SK-N-SH (cell line): ENCODE measurements at regions not wholly inside any gene's neighbourhood (a gene's known extent, or its start where the extent isn't known, plus 50 kb on each side); places are given as distances from the start of the nearest gene placed in this dataset.

Source experiments
- CTCF ChIA-PET: fragments of 300-600, 350-600 bp; formaldehyde crosslinking; extraction: SDS; loops from one replicate; lab custom pipeline; 2021; lab: Yijun Ruan, JAX
- POLR2A ChIA-PET: fragments of 350-600 bp; sonication (Branson Sonifier 250); formaldehyde crosslinking; extraction: SDS; loops from one replicate; lab custom pipeline; 2020; ENCODE audit warnings: antibody characterized with exemption, inconsistent platforms; lab: Yijun Ruan, JAX
- DNase-seq: peaks from one replicate; pipeline ENCODE4 v3.0.0; 2012
- H2AFZ ChIP-seq: fragments of 200-600 bp; sonication (generic); 2 replicates; pipeline ENCODE4 v1.8.1; 2016; ENCODE audit warnings: antibody characterized with exemption, mild to moderate bottlenecking, low read depth
- H3F3A ChIP-seq: fragments of 200-600 bp; sonication (generic); replicated peaks from 2 replicates; pipeline ENCODE3; 2016; ENCODE audit warnings: antibody characterized with exemption, mild to moderate bottlenecking; ENCODE audit not compliant: insufficient read depth
- H3K27ac ChIP-seq, 2 experiments: fragments of 200-500 bp in 1 of 2; fragments of 200-600 bp in 1 of 2; sonication (Bioruptor generic) in 1 of 2; sonication (generic), shearing (Covaris generic) in 1 of 2; 2 replicates each; pipeline versions ENCODE4 v1.5.1 to v1.6.1; 2014 to 2016; ENCODE audit warnings: low read depth in 2 of 2, inconsistent platforms in 1 of 2, low read length in 1 of 2, mild to moderate bottlenecking in 1 of 2, mixed read lengths in 1 of 2
- H3K27me3 ChIP-seq: fragments of 200-600 bp; sonication (generic), shearing (Covaris generic); 2 replicates; pipeline ENCODE4 v1.6.1; 2016; ENCODE audit warnings: mixed run types; ENCODE audit not compliant: insufficient read depth
- H3K36me3 ChIP-seq, 2 experiments: fragments of 200-500 bp in 1 of 2; fragments of 200-600 bp in 1 of 2; sonication (Bioruptor generic) in 1 of 2; sonication (generic) in 1 of 2; replicated peaks in 1 of 2; 2 replicates each; pipeline versions ENCODE3 to v1.5.1; 2014 to 2016; ENCODE audit warnings: low read length in 1 of 2, mild to moderate bottlenecking in 1 of 2; ENCODE audit not compliant: insufficient read depth in 2 of 2, control insufficient read depth in 1 of 2
- H3K4me1 ChIP-seq, 2 experiments: fragments of 200-500 bp in 1 of 2; fragments of 200-600 bp in 1 of 2; sonication (Bioruptor generic) in 1 of 2; sonication (generic), shearing (Covaris generic) in 1 of 2; 2 replicates each; pipeline versions ENCODE4 v1.5.1 to v1.6.1; 2014 to 2016; ENCODE audit warnings: low read depth in 1 of 2, low read length in 1 of 2, mixed run types in 1 of 2; ENCODE audit not compliant: insufficient read depth in 2 of 2, control insufficient read depth in 1 of 2
- H3K4me2 ChIP-seq: fragments of 200-600 bp; sonication (generic), shearing (Covaris generic); 2 replicates; pipeline ENCODE4 v1.6.1; 2017; ENCODE audit warnings: mixed run types
- H3K4me3 ChIP-seq, 2 experiments: fragments of 200-500 bp in 1 of 2; fragments of 200-600 bp in 1 of 2; sonication (Bioruptor generic) in 1 of 2; sonication (generic), shearing (Covaris generic) in 1 of 2; 2 replicates each; pipeline versions ENCODE4 v1.5.1 to v1.8.1; 2014 to 2016; ENCODE audit warnings: low read depth in 2 of 2, inconsistent platforms in 1 of 2, low read length in 1 of 2, mild to moderate bottlenecking in 1 of 2, mixed read lengths in 1 of 2, moderate library complexity in 1 of 2
- H3K79me2 ChIP-seq: fragments of 200-600 bp; sonication (generic); 2 replicates; pipeline ENCODE4 v1.8.1; 2017; ENCODE audit warnings: mild to moderate bottlenecking; ENCODE audit not compliant: insufficient read depth
- H3K9ac ChIP-seq: fragments of 200-600 bp; sonication (generic); 2 replicates; pipeline ENCODE4 v1.6.1; 2017; ENCODE audit warnings: mixed run types
- H3K9me2 ChIP-seq: fragments of 200-600 bp; sonication (generic); 2 replicates; pipeline ENCODE4 v1.6.1; 2017; ENCODE audit warnings: mixed run types
- H3K9me3 ChIP-seq: fragments of 200-600 bp; sonication (generic); 2 replicates; pipeline ENCODE4 v1.6.1; 2017; ENCODE audit warnings: mixed run types, mild to moderate bottlenecking, moderate library complexity
- H4K20me1 ChIP-seq: fragments of 200-600 bp; sonication (generic); 2 replicates; pipeline ENCODE4 v1.6.1; 2017; ENCODE audit warnings: mild to moderate bottlenecking, mixed run types; ENCODE audit not compliant: insufficient read depth
- CHD2 ChIP-seq: fragments of 150-350 bp; IDR thresholded peaks from 2 replicates; pipeline ENCODE4 v1.6.1; 2018; ENCODE audit warnings: low read length; ENCODE audit not compliant: partially characterized antibody
- ELF1 ChIP-seq: IDR thresholded peaks from 2 replicates; pipeline ENCODE4 v1.4.0; 2012
- EZH2phosphoT487 ChIP-seq: fragments of 200-600 bp; sonication (generic); IDR thresholded peaks from 2 replicates; pipeline ENCODE4 v1.6.1; 2017; ENCODE audit warnings: low read depth, mixed run types, mild to moderate bottlenecking, antibody characterized with exemption, moderate library complexity, borderline replicate concordance
- FOSL2 ChIP-seq: IDR thresholded peaks from 2 replicates; pipeline ENCODE4 v1.4.0; 2012; ENCODE audit warnings: low read depth, mild to moderate bottlenecking, moderate library complexity, borderline replicate concordance
- FOXJ3 ChIP-seq: sonication (generic); formaldehyde crosslinking; IDR thresholded peaks from 2 replicates; pipeline ENCODE4 v1.5.1; 2020; ENCODE audit warnings: mild to moderate bottlenecking, missing genetic modification reagents
- JUND ChIP-seq: IDR thresholded peaks from 2 replicates; pipeline ENCODE4 v1.4.0; 2012
- MEF2A ChIP-seq: IDR thresholded peaks from 2 replicates; pipeline ENCODE4 v1.4.0; 2012; ENCODE audit warnings: low read depth, borderline replicate concordance
- MXI1 ChIP-seq: IDR thresholded peaks from 2 replicates; pipeline ENCODE4 v1.6.1; 2012; ENCODE audit warnings: mild to moderate bottlenecking, low read depth, low read length, improper control_type of control experiment
- NFIC ChIP-seq: IDR thresholded peaks from 2 replicates; pipeline ENCODE4 v1.4.0; 2012; ENCODE audit warnings: borderline replicate concordance
- POLR2AphosphoS5 ChIP-seq: IDR thresholded peaks from 2 replicates; pipeline ENCODE4 v1.6.1; 2012; ENCODE audit warnings: low read depth, low read length
- RAD21 ChIP-seq: IDR thresholded peaks from 2 replicates; pipeline ENCODE4 v1.6.1; 2012; ENCODE audit warnings: mild to moderate bottlenecking, low read length
- RCOR1 ChIP-seq: fragments of 150-350 bp; IDR thresholded peaks from 2 replicates; pipeline ENCODE4 v1.6.1; 2017; ENCODE audit warnings: antibody characterized with exemption, low read length
- RFX5 ChIP-seq: IDR thresholded peaks from 2 replicates; pipeline ENCODE4 v1.6.1; 2012; ENCODE audit warnings: mild to moderate bottlenecking, improper control_type of control experiment, low read length
- RXRA ChIP-seq: IDR thresholded peaks from 2 replicates; pipeline ENCODE4 v1.4.0; 2012; ENCODE audit warnings: low read depth, mild to moderate bottlenecking, borderline replicate concordance
- TCF12 ChIP-seq: IDR thresholded peaks from 2 replicates; pipeline ENCODE4 v1.4.0; 2012
- YY1 ChIP-seq: IDR thresholded peaks from 2 replicates; pipeline ENCODE4 v1.4.0; 2012; ENCODE audit warnings: low read depth, mild to moderate bottlenecking
- WGBS: methylation state at CpG from one replicate; pipeline ENCODE4 v1.1.6; 2017; ENCODE audit warnings: low lambda C conversion rate; 5-methylcytosine and 5-hydroxymethylcytosine counted together
- TF ChIP-seq, protein P1 (sequence below): fragments of 200-600 bp; sonication (generic); IDR thresholded peaks from 2 replicates; pipeline ENCODE4 v1.6.1; 2017; ENCODE audit warnings: antibody characterized with exemption, mild to moderate bottlenecking, moderate library complexity
- TF ChIP-seq, protein P2 (sequence below): fragments of 150-350 bp; IDR thresholded peaks from 2 replicates; pipeline ENCODE4 v1.6.1; 2016; ENCODE audit warnings: mild to moderate bottlenecking, low read depth, low read length
- TF ChIP-seq, protein P3 (sequence below): IDR thresholded peaks from 2 replicates; pipeline ENCODE4 v1.4.0; 2012; ENCODE audit warnings: low read depth, borderline replicate concordance
- TF ChIP-seq, protein P4 (sequence below): IDR thresholded peaks from 2 replicates; pipeline ENCODE4; 2012
- TF ChIP-seq, protein P5 (sequence below): IDR thresholded peaks from 2 replicates; pipeline ENCODE4 v1.4.0; 2012; ENCODE audit warnings: low read depth

DNA sequence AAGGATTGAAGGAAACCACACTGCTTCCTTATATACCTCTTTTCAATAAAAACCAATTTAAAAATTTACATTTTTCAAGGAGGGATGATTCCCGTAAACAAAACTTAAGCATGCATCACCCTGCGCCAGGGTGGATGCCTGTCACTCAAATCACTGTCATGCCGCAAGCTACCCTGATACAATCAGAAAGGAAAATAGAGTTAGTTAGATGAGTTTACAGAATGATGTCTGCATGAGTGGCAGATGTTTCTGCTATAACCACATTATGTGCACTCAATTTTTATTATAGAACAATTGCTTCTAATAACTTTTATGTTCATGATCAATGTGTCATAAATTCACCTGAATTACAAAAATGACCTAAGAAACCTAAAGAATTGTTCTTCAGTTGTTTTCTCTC, 123.4 kb upstream of the ADGRL4 start (continued):
- TF ChIP-seq, protein P1, sequence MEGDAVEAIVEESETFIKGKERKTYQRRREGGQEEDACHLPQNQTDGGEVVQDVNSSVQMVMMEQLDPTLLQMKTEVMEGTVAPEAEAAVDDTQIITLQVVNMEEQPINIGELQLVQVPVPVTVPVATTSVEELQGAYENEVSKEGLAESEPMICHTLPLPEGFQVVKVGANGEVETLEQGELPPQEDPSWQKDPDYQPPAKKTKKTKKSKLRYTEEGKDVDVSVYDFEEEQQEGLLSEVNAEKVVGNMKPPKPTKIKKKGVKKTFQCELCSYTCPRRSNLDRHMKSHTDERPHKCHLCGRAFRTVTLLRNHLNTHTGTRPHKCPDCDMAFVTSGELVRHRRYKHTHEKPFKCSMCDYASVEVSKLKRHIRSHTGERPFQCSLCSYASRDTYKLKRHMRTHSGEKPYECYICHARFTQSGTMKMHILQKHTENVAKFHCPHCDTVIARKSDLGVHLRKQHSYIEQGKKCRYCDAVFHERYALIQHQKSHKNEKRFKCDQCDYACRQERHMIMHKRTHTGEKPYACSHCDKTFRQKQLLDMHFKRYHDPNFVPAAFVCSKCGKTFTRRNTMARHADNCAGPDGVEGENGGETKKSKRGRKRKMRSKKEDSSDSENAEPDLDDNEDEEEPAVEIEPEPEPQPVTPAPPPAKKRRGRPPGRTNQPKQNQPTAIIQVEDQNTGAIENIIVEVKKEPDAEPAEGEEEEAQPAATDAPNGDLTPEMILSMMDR, result no peak
- TF ChIP-seq MXI1 (peak; percentile 48; the same call in 1 of the 2 replicates), TCF12 (no peak), RXRA (no peak)
- TF ChIP-seq, protein P2, sequence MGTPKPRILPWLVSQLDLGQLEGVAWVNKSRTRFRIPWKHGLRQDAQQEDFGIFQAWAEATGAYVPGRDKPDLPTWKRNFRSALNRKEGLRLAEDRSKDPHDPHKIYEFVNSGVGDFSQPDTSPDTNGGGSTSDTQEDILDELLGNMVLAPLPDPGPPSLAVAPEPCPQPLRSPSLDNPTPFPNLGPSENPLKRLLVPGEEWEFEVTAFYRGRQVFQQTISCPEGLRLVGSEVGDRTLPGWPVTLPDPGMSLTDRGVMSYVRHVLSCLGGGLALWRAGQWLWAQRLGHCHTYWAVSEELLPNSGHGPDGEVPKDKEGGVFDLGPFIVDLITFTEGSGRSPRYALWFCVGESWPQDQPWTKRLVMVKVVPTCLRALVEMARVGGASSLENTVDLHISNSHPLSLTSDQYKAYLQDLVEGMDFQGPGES, result no peak

DNA sequence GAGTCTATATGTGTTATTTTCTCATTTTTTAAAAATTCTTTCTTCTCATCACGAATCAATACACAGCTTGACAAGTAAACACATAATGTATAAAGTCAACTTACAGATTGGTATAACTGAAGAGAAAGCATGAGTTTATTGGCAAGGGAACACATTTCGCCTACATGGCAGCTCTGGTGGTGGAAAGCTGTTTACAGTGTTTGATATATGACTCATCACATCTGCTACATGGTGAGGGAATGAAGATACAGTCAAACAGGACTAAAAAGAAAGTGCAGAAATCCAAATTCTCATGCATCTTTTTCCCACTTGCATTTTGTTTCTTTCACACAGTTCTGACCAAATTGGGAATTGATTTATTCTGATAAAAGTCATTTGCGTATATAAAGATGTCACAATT, 122.2 kb upstream of the ADGRL4 start:
- whole genome bisulfite sequencing, result 40% methylated on average over 3 of the region's 3 CpGs
- Histone ChIP-seq H3K36me3 (no peaks in the 10 kb centered on the region), H2AFZ (0 out of 2 replicates have a peak overlapping the region, but pooled peaks have one; percentile 42), H4K20me1 (no peaks in the 10 kb centered on the region), H3K4me3 (no peak overlapping the region), H3F3A (no peaks in the 10 kb centered on the region), H3K9ac (no peak overlapping the region), H3K9me2 (no peaks in the 10 kb centered on the region), H3K9me3 (no peaks in the 10 kb centered on the region), H3K79me2 (no peaks in the 10 kb centered on the region), H3K4me2 (peak overlapping the region; percentile 25; the same call in 1 of the 2 replicates), H3K27me3 (no peaks in the 10 kb centered on the region), H3K4me1 (peaks cover 0 to 13% of the 10 kb centered on the region in 2 experiments; a peak in 3 of 4 replicates), H3K27ac (peak overlapping the region; percentile 14 to 56; a peak in 3 of 4 replicates)
- TF ChIP-seq, protein P3, sequence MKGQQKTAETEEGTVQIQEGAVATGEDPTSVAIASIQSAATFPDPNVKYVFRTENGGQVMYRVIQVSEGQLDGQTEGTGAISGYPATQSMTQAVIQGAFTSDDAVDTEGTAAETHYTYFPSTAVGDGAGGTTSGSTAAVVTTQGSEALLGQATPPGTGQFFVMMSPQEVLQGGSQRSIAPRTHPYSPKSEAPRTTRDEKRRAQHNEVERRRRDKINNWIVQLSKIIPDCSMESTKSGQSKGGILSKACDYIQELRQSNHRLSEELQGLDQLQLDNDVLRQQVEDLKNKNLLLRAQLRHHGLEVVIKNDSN, result no peak
- TF ChIP-seq YY1, result no peak
- no peak for TF ChIP-seq POLR2AphosphoS5
- TF ChIP-seq NFIC, result peak; percentile 42; the same call in 1 of the 2 replicates
- TF ChIP-seq FOSL2, result peak; percentile 83
- TF ChIP-seq FOXJ3, result no peak
- peak; percentile 78 for TF ChIP-seq TCF12
- no peak for TF ChIP-seq CHD2
- TF ChIP-seq, protein P4, sequence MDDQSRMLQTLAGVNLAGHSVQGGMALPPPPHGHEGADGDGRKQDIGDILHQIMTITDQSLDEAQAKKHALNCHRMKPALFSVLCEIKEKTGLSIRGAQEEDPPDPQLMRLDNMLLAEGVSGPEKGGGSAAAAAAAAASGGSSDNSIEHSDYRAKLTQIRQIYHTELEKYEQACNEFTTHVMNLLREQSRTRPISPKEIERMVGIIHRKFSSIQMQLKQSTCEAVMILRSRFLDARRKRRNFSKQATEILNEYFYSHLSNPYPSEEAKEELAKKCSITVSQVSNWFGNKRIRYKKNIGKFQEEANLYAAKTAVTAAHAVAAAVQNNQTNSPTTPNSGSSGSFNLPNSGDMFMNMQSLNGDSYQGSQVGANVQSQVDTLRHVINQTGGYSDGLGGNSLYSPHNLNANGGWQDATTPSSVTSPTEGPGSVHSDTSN, result peak; percentile 50; the same call in 1 of the 2 replicates
- TF ChIP-seq RFX5, result no peak
- TF ChIP-seq RAD21, result no peak
- TF ChIP-seq JUND, result peak; percentile 73
- TF ChIP-seq, protein P5, sequence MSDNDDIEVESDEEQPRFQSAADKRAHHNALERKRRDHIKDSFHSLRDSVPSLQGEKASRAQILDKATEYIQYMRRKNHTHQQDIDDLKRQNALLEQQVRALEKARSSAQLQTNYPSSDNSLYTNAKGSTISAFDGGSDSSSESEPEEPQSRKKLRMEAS, result no peak
- TF ChIP-seq RXRA, result no peak
- no peak for TF ChIP-seq MEF2A
- no peak for TF ChIP-seq EZH2phosphoT487
- TF ChIP-seq, protein P1, result no peak
- no peak for TF ChIP-seq RCOR1
- no peak for TF ChIP-seq ELF1
- DNase-seq, result peak; percentile 12
- CTCF ChIA-PET, result no interaction called here
- POLR2A ChIA-PET, result no interaction called here
